NCI-H82 (cell line): ENCODE measurements at regions not wholly inside any gene's neighbourhood (a gene's known extent, or its start where the extent isn't known, plus 50 kb on each side); places are given as distances from the start of the nearest gene placed in this dataset.
A peak's percentile ranks its signal among the peaks of the same experiment; 100 is the strongest.

ENCODE experiments used
- DNase-seq: peaks from one replicate; lab custom pipeline; 2025; lab: John Stamatoyannopoulos, UW

DNA sequence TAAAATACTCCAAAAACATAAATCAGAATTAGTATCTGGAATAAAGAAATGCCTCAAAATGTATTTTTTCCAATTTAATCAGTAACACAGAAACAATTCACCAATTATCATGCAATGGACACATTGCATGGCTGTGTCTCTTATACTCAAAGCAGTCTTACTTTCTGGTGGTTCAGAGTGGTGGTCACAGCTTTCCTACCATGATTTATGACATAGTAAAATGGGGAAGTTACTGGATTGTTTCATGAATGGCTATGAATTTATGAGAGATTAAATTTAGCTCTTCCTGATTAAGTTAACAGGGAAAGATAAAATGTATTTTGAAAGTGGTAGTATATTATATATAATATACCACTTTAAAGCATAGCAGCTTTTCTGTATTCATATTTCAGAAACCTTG is 331.5 kb upstream of the MAP3K7 start:
- DNase-seq = no peak

DNA sequence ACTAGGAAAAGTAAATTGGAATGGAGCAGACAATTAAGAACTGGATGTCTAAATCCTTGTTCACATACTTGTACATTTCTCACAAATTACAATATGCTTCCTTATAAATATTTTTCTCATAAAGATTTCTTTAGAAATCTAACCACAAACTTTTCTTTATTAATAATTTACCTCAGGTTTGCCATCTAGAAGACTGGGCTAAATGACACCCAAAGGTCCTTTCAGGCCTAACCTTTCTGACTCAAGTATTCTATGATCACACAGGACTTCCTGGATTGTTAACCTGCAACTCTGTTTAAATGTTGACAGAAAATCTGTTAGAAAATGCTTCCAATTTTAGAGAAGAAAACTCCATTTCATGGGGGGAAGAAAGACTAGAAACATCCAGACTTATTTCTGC is 330.5 kb upstream of the MAP3K7 start:
- no peak for DNase-seq

DNA sequence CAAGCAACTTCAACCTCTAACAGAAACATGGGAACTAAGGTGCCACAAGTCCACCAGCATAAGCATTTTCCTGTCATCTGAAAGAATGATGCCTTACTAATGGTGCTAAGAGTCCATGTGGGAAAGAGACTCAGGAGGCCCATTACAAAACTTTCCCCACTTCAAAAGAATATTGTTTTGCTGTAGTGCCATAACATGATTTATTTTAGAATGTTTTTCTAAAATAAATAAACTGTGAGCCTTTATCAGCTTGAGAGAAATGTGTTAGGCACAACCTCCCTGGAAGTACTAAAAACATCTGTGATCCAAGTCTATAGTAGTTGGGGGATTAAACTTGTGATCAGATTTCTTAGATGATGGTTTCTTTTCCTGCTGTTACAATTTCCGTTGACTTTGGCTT is 330.1 kb upstream of the MAP3K7 start:
- DNase-seq = no peak

DNA sequence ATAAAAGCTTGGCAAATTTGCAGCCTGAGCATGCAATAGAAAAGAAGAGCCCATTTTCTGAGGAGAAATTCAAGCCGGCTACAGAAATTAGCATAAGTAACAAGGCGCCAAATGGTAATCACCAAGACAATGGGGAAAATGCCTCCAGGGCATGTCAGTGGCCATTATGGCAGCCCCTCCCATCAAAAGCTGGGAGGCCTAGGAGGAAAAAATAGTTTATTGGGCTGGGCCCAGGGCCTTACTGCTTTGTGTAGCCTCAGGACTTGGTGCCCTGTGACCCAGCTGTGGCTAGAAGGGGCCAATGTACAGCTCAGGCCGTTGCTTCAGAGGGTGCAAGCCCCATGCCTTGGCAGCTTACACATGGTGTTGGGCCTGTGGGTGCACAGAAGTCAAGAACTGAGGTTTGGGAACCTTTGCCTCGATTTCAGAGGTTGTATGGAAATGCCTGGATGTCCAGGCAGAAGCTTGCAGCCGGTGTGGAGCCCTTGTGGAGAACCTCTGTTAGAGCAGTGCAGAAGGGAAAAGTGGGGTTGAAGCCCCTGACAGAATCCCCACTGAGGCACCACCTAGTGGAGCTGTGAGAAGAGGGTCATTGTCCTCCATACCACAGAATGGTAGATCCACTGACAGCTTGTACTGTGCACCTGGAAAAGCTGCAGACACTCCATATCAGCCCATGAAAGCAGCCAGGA is 328.5 kb upstream of the MAP3K7 start:
- no peak for DNase-seq

DNA sequence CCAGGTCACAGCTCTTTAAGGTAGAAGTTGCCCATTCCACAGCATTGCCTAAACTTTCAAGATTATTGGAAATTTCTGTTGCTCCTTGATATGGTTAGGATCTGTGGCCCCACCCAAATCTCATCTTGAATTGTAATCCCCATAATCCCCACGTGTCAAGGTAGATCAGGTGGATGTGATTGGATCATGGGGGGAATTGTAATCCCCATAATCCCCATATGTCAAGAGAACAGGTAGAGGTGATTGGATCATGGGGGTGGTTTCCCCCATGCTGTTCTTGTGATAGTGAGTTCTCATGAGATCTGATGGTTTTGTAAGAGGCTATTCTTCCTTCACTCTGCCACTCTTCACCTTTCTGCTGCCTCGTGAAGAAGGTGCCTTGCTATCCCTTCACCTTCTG is 327.4 kb upstream of the MAP3K7 start:
- peak; percentile 75 for DNase-seq

DNA sequence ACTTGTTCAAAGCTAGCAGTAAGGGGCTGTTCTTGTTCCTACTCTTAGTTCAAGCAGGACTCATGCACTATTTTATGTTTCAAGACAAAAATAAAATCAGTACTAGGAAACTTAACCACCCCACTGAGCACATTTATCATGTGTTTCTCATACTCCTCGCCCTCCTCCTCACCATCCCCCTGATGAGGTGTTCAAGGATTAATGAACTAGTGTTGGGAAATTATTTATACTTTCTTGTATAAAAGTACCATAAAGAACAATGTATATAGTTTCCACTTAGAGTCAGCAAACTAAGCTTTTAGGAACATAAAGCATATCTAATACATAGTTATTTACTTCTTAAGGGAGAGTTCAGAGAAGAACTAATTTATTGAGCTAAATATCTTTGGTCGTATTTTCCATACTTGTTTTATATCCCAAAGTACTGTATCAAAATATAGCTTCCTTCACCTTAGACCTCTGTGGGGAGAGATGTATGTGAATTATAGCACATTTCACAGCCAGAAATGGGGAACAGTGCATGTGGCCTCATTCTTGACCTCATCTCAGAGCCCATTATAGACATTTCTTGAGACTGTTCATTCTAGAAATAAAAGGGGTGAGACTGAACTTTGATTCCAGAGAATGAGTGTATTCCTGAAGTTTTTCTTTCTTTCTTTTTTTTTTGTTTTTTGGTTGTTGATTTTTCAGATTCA is 326.5 kb upstream of the MAP3K7 start:
- DNase-seq = no peak

DNA sequence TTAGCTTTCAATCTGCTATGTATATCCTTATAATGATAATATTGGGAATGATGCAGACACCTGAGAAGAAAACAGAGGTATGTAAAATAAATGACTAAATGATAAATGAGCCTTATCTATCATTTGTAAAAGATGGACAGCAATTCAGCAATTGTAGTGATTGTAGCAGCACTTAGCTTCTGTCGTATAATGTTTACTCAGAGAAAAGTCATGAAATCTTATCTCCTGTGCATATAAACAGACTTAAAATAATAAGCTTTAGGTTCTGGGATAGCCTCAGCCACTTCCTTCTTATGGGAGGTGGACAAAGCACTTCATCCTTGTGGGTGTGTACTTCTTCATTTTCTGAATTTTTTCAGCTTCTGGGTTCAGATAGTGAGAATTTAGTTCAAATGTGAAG is 324.8 kb upstream of the MAP3K7 start:
- DNase-seq = no peak

DNA sequence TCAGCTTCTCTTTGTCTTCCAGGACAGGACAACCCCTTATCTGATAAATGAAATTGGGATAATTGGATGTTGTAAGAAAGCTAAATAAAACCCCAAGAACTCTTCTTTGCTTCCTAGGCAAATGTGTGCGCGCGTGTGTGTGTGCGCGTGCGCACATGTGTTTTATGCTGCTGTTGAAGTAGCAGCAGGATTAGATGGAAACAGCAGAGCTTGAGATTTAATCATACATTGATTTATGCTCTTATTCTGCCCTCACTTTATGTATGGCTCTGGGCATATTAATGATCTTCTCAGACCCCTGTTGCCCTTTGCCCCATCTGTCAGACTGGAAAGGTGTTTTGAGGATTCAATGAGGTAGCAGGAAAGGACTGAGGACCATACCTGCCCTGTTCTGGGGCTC is 324.0 kb upstream of the MAP3K7 start:
- no peak for DNase-seq

DNA sequence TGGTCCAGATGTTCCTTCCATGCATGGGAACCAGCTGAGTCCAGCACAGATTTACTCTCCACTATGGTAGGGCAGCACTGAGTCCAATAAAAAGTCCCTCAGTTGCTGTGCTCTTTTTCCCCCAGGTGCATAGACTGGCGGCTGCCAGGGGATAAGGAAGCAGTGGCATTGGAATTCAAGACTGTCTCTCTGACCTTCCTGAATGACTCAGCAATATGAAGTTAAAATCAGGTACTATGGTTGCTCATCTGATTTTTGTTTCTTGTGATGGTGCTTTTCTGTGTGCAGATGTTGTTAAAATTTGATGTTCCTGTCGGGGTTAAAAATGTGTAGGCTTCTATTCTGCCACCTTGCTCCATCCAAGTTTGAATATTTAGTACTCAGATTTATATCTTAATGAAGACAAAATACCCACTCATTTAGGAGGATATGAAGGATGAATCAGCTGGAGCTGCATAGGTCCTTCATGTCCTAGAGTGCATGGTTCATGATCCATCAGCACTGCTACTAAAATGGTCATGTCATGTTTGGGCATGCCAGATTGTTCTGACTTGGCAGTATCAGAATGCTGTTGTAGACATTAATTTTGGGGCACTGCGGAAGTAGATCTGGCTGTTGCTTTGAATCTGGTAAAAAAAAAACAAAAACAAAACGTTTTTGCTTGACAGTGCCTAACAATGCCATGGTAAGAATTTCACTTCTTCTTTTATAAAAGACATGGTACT is 321.2 kb upstream of the MAP3K7 start:
- no peak for DNase-seq

DNA sequence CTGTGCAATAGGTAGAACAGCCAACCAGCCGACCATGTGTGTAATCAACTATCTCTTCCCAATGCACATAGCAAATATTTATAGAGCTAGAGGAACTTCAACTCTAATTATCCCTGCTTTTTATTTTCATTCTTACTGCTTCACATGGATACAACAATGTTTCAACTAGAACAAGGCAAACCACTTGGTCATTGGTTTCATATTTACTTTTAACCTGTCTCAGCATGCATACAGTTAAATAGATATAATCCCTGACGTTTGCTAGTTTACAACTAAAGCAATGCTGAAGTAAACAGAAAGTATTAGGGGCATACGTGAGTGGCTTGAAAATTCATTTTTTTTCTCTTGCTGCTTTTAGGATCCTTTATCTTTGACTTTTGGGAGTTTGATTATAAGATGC is 318.5 kb upstream of the MAP3K7 start:
- no peak for DNase-seq

DNA sequence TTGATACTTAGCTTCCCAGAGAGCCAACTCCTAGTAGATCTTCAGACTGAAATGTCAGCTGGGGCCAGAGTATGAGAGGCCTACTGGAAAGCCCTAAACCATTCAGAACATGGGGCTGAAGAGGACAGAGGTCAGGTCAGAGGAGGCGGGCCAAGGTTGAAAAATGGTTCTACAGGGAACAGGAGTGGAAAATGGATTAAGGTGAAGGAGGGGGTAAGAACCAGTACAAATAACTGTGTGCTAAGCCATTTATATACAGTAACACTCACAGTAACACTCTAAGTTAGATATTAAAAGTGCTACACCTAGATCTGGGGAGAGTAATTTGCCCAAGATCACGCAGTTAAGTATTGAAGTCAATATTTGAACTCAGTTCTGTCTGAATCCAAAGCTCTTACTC is 313.2 kb upstream of the MAP3K7 start:
- DNase-seq = no peak

DNA sequence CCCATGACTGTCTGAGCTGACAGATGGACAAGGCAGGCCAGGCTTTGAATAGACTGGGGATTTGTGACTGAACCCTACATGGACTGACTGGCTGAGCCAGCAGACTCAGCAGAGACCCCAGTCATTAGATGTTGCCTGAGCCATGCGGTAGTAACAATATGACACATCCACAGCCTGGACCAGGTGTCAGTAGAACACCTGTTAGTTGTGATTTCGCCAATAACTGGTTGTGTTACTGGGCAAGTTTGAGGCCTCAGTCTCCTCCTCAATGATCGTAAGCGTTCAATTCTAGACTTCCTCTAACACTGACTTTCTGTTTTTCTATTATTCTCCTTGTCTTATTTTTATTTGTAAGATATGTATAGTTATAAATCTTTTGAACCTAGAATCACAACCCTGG is 311.9 kb upstream of the MAP3K7 start:
- DNase-seq = peak; percentile 63

DNA sequence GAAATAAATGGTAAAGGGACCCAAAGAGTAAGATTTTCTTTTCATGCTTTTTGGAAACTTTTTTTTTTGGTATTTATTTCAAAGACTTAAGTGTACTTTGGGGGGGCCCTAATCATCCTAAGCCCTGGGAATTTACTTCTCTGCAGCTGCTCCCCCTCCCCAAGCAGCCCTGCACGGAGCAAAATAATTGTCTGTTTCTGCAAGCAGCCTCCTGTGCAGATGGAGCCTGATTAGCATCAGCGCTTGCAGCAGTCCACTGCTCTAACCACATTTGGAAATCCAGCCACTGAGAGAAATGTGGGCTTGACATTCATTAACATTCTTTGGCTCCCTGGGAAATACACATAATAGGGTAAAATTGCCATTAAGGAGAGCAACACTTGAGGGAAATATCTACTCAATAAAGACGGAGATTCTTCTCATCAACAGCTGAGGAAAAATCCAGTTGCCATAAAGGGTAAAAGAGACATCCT is 309.2 kb upstream of the MAP3K7 start:
- DNase-seq = peak; percentile 21

DNA sequence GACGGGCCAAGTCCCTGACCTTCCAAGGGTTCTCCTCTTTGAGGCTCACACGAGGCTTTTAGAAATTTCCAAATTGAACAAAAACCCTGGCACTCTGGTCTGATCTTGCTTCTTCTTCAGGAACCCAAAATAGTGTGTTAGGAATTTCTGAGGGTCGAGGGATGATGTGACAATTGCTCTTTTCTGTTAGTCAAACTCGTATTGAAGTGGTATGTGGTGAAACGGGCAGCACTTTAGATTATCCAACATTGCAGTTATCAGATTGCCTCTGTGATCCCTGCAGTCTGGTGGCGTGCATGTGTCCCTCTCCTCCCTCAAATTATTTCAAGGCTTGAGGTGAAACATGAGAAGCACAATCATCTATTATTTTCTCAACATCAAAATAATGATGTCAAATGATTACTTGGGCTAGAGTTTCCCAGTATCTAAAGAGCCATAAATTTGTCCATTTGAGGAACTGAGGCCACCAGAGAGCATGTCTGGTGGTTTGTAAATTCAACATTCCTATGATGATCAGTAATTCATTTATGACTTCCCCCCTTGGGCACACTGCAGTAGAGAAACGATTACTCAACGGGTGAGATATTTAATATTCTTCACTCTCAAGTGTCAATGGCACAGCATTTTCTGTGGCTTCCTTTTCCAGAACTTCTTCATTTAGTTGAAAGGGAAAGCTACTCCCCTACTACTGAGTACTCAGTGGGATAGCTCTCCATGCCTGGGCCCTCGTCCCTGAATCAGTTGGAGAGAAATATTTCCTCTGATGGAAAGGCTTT is 308.6 kb upstream of the MAP3K7 start:
- DNase-seq = no peak

DNA sequence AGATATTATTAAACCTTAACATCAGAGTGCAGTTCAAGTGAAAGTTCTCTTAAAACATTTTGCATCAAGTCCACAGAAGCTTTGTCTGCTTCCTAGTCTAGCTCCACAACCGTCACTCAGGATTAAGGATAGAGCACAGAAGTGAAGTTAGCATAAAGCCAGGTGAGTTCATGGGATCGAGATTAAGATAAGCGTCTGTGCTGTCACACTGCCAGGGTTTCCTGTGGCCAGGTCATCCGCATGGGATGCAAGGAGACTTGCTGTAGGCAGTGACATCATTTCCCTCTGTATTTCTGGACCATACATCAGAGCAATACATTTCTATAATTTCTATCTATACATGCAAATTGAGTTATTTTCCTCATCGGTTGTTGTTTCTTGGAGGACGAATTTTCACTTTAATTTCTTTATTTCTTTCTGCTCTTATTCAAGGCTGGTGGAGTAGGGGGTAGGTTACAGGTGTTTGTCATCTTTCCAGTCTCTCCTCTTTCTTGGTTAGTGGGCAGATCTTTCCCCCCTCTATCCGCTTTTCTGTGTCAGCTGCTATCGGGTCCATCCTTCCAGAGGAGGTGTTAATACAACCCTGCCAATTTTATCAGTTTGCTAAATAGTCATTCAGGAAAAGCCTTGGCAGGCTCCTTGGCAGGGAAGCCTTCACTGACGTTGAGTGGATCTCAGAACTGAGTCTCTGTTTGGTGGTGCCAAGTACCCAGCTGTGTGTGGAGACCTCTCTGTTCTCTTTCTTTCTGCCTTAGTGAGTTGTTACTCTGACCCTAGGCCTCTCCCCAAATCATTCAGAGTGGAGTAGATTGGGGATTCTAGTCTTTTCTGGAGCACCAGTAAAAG is 307.6 kb upstream of the MAP3K7 start:
- DNase-seq = peak; percentile 66

DNA sequence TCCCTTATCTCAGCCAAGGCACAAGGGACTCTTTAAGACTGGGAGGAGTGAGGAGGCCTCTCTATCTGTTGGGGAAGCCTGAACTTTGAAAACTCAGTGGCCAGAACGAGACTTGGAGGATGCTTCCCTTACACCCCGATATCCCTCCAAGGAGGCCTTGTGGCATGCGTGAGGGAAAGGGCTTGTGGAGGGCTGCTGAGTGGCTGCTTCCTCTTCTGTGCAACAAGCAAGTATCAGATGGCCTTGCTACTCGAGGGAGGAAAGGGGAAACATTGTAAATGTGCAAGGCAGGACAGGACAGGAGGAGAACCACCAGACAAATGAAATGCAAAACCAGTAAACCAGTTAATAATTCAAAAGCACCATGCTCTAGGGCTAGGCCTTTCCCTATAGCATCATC is 306.5 kb upstream of the MAP3K7 start:
- DNase-seq = no peak

DNA sequence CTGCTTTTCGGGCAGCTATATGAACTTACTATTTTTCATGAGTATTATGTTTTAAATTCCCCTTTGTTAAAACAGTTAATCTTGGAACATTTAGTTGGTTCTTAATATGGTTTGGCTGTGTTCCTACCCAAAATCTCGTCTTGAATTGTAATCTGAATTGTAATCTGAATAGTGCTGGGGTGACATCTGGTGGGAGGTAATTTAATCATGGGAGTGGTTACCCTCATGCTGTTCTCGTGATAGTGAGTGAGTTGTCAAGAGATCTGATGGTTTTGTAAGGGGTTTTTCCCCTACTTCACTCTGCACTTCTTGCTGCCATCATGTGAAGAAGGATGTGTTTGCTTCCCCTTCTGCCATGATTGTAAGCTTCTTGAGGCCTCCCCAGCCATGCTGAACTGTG is 305.4 kb upstream of the MAP3K7 start:
- peak; percentile 33 for DNase-seq

DNA sequence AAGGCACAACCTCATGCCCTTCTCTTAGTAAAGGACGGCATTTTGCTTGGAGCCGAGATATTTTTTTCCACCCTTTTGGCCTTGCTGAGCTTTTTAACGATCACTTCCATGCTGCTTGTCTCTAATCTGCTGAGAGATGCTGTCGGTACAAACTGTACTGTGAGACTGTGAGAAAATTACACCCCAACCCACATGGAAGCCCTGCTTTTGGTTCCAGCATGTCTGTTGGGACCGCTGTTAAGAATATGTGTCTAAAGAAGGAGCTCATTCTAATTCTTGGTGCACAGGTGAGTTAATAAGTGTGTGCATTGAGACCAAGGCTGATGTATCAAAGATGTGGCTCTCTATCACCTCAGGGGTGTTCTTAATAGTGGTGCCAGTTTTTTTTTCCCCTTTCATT is 304.5 kb upstream of the MAP3K7 start:
- no peak for DNase-seq

DNA sequence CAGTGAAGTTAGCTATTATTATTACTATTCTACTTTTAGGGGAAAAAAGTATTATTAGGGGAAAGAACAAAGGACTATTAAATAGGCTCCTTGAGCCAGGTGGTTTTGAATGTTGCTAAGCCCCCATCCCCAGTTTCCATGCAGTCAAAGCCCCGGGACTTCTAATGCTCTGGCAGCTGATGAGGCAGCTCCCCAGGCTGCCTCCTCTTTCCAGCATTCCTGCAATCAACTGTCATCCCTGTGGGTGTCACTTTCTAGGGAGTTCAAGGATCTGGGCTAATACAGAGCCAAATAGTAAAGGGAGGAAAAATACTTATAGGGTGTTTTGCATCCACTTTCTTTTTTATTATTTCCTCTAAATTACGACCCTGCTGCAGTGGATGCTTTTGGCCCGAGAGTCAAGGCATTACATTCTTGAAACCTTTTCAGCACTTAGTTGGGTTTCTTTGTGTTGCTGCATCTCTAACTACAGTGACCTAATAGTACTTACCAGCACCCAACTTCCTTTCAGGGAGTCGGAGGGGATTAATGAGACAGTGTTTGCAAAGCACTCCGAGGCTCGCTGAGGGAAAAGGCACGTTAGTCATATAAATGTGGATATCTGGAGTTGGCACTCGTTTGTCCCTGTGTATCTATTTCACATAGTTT is 303.9 kb upstream of the MAP3K7 start:
- DNase-seq = no peak

DNA sequence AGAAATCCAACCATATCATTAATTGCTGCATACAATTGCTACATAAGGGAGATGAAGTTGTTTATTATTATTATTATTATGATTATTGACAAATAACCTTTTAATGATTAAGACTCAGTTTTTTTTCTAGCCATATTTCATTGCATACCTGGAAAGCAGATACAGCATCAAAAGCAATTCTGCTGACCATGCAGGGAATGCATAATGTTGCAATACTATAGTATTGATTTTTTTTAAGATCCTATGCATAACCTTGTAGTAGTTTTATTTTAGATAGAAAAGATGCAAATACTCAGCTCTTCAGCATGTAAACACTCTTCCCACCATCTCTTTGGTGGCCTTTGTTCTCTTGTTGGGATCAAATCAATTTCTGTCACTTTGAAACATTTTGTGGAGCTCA is 300.9 kb upstream of the MAP3K7 start:
- DNase-seq = no peak

DNA sequence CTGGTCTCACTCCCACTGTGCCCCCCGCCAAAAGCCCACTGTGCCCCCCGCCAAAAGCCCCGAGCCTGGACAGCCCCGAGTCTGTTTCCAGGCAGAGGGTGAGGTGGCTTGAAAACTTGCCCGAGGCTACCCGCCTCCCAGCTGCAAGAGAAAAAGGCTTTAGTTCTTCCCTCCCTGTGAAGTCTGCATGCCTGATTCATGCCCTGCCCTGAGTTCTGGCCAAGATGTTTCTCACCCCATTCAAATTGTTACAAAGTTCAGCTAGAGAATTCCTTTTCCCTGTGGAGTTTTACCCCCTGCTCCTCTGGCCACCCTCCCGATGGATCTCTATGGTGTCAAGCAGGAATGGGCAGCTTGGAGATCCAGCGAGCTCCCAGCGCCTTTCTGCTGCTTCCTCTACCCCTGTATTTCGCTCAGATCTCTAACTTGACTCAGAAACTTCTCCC is 298.8 kb upstream of the MAP3K7 start:
- DNase-seq = no peak
